IPS-18c (cell line): ENCODE measurements at regions not wholly inside any gene's neighbourhood (a gene's known extent, or its start where the extent isn't known, plus 50 kb on each side); places are given as distances from the start of the nearest gene placed in this dataset.

ENCODE experiments used
- H3K4me3 ChIP-seq: 2 replicates; pipeline ENCODE4 v1.7.0; 2013; ENCODE audit warnings: low read depth, mild to moderate bottlenecking, low read length, moderate library complexity; ENCODE audit not compliant: insufficient read depth
- H3K9me3 ChIP-seq: one replicate; pipeline ENCODE4 v1.6.1; 2013; ENCODE audit warnings: mild to moderate bottlenecking, low read length, moderate library complexity; ENCODE audit not compliant: control insufficient read depth, insufficient read depth

GRCh38 chrX:128250621-128251020, 198.4 kb upstream of the ACTRT1 start:
- Histone ChIP-seq H3K4me3 (no peak overlapping the region), H3K9me3 (no peaks in the 10 kb centered on the region)

- Histone ChIP-seq H3K4me3 (no peak overlapping the region), H3K9me3 (peaks cover 2% of the 10 kb centered on the region)
Observed at GRCh38 chrX:128216364-128216763, 164.2 kb upstream of the ACTRT1 start.

GRCh38 chrX:128165884-128166408, 113.7 kb upstream of the ACTRT1 start:
- Histone ChIP-seq H3K9me3 (no peaks in the 10 kb centered on the region), H3K4me3 (no peak overlapping the region)

DNA sequence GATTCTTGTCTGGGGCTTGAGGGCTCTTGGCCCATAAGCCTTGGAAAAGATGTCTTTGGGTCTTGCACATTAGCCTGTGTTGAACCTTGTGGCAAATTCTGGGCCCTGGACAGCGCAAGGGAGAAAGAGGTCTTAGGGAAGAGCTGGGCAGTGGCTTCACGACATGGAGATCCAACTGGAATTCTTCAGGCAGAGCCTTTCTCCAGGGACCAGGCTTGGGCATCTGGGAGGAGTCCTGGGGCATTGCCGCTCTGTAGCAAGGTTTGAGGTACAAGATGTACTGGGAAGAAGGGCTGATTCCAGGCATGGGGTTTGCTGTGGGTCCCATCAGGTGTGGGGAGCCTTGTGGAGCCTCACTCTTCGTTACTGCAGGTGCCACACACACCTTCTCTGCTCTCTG, 104.0 kb upstream of the ACTRT1 start:
- peaks cover 12% of the 10 kb centered on the region for H3K9me3 ChIP-seq
- H3K4me3 ChIP-seq = no peak overlapping the region

GRCh38 chrX:128142745-128143144, 90.5 kb upstream of the ACTRT1 start:
- Histone ChIP-seq H3K4me3 (no peak overlapping the region), H3K9me3 (peaks cover 2% of the 10 kb centered on the region)

DNA sequence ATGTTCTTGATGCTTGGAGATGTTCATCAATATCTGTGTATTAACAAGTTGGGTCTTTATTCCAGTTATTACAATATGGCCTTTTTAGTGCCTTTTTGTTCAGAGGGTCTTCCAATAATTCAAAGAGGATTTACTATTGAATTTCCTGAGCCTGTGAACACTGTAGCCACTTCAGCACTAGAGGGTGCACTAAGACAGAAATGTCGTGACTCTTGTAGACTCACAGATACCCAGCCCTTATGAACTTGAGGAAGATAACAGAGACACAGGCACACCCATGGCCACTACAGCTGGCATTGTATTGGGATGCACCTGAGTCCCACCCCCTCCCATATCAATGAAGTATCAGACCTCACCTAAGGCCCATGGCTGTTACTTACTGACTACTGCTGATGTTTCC, 54.4 kb upstream of the ACTRT1 start:
- H3K4me3 ChIP-seq = no peak overlapping the region

GRCh38 chrX:128105659-128106058, 53.5 kb upstream of the ACTRT1 start:
- H3K9me3 ChIP-seq = no peaks in the 10 kb centered on the region
- no peak overlapping the region for H3K4me3 ChIP-seq

More for the DNA sequence above, 54.4 kb upstream of the ACTRT1 start:
- no peaks in the 10 kb centered on the region for H3K9me3 ChIP-seq
